ENCODE measurements at regions not wholly inside any gene's neighbourhood (a gene's known extent, or its start where the extent isn't known, plus 50 kb on each side); places are given as distances from the start of the nearest gene placed in this dataset.

DNA sequence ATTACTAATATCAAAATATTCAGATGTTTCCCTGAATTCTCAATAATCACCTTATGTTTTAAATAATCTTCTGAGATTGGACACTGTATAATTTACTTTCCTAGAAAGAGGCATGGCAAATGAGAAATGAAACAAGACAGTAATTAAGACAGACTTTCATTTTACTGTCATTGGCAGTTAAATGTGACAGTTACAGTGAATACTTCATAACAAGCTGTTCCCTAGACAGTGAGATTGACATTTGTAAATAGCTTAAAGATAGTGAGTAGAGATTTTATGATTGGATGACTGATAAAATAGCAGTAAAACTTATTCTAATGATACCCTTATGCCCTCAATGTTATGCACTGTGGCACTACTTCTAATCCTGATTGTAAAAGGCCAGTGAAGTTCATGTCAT, 524.9 kb upstream of the TMEFF2 start:
- TF ChIP-seq, protein P1, sequence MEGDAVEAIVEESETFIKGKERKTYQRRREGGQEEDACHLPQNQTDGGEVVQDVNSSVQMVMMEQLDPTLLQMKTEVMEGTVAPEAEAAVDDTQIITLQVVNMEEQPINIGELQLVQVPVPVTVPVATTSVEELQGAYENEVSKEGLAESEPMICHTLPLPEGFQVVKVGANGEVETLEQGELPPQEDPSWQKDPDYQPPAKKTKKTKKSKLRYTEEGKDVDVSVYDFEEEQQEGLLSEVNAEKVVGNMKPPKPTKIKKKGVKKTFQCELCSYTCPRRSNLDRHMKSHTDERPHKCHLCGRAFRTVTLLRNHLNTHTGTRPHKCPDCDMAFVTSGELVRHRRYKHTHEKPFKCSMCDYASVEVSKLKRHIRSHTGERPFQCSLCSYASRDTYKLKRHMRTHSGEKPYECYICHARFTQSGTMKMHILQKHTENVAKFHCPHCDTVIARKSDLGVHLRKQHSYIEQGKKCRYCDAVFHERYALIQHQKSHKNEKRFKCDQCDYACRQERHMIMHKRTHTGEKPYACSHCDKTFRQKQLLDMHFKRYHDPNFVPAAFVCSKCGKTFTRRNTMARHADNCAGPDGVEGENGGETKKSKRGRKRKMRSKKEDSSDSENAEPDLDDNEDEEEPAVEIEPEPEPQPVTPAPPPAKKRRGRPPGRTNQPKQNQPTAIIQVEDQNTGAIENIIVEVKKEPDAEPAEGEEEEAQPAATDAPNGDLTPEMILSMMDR (conservative IDR thresholded peaks at IDR 0.05; ENCODE audit: low read depth, low read length), result no peak
- no peak for TF ChIP-seq EZH2phosphoT487 (IDR thresholded peaks at IDR 0.05; ENCODE audit: borderline replicate concordance, low read length)
- TF ChIP-seq EZH2 (IDR thresholded peaks at IDR 0.05; ENCODE audit: low read length, unreplicated experiment), result no peak
